ENCODE measurements at regions not wholly inside any gene's neighbourhood (a gene's known extent, or its start where the extent isn't known, plus 50 kb on each side); places are given as distances from the start of the nearest gene placed in this dataset.

DNA sequence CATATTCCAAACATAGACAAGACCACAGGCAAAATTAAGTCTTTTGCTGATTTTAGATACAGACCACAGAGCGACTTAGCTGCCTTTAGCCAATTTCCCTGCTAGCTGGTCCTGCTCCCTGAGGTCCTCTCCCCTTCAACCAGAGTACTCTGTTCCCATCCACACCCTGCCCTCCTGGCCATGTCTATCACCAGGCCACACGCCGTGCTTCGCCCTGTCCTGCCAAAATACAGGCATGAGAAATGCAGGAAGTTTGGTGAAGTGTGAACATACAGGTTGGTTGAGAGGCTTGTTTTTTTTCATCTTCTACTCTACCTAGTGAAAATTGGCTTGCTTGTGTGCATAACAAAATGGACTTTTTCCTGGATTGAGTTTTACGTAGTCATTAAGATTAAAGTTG is 226.2 kb upstream of the TENM3 start:
- no peak for TF ChIP-seq POLR2A (IDR thresholded peaks at IDR 0.05; ENCODE audit: low read length)
- no peak for TF ChIP-seq GATA1 (IDR thresholded peaks at IDR 0.05; ENCODE audit: low read depth, low read length)

All from erythroblast (primary cell).